ENCODE measurements at regions not wholly inside any gene's neighbourhood (a gene's known extent, or its start where the extent isn't known, plus 50 kb on each side); places are given as distances from the start of the nearest gene placed in this dataset.

GRCh38 chr11:41983475-41983874 is 524.0 kb upstream of the LRRC4C start:
- intact Hi-C loops (cut with DNase I; ENCODE audit: low total_unique reads), result no loop called here

GRCh38 chr11:41984023-41984422 is 524.6 kb upstream of the LRRC4C start:
- H3K4me3 ChIP-seq, result no peak overlapping the region
- intact Hi-C loops (cut with DNase I; ENCODE audit: low total_unique reads) (no loop called here), in situ Hi-C loops (cut with MboI; ENCODE audit: low sequenced_read_pairs in 4 of 4) (no loop called here)
- TF ChIP-seq CTCF (IDR thresholded peaks at IDR 0.05 in 4 of 5, conservative IDR thresholded peaks at IDR 0.05 in 1 of 5) (no peak), POLR2A (IDR thresholded peaks at IDR 0.05) (no peak)
- H3K4me1 ChIP-seq, result no peaks in the 10 kb centered on the region
- no peaks in the 10 kb centered on the region for H3K27me3 ChIP-seq
- H3K9me3 ChIP-seq, result no peaks in the 10 kb centered on the region
- DNase-seq (no peak), ATAC-seq (no peak)
- no peaks in the 10 kb centered on the region for H3K36me3 ChIP-seq
- no peak overlapping the region for H3K27ac ChIP-seq

More at GRCh38 chr11:41983475-41983874, 524.0 kb upstream of the LRRC4C start:
- no peaks in the 10 kb centered on the region for H3K4me1 ChIP-seq
- no peak overlapping the region for H3K4me3 ChIP-seq
- H3K27me3 ChIP-seq, result no peaks in the 10 kb centered on the region
- DNase-seq (no peak), ATAC-seq (no peak)
- no peaks in the 10 kb centered on the region for H3K9me3 ChIP-seq
- no peaks in the 10 kb centered on the region for H3K36me3 ChIP-seq
- H3K27ac ChIP-seq, result no peak overlapping the region
- in situ Hi-C loops (cut with MboI; ENCODE audit: low sequenced_read_pairs in 4 of 4), result no loop called here
- TF ChIP-seq POLR2A (IDR thresholded peaks at IDR 0.05) (no peak), CTCF (IDR thresholded peaks at IDR 0.05 in 4 of 5, conservative IDR thresholded peaks at IDR 0.05 in 1 of 5) (no peak)

- no peak for ATAC-seq
- no peaks in the 10 kb centered on the region for H3K27me3 ChIP-seq
- H3K27ac ChIP-seq, result no peak overlapping the region
- no peak for TF ChIP-seq POLR2A (IDR thresholded peaks at IDR 0.05)
- TF ChIP-seq CTCF (IDR thresholded peaks at IDR 0.05 in 4 of 5, conservative IDR thresholded peaks at IDR 0.05 in 1 of 5), result no peak
- H3K4me1 ChIP-seq, result no peaks in the 10 kb centered on the region
- DNase-seq, result no peak
- H3K4me3 ChIP-seq, result no peak overlapping the region
- in situ Hi-C loops (cut with MboI; ENCODE audit: low sequenced_read_pairs in 4 of 4), result no loop called here
- no peaks in the 10 kb centered on the region for H3K9me3 ChIP-seq
- intact Hi-C loops (cut with DNase I; ENCODE audit: low total_unique reads), result no loop called here
- no peaks in the 10 kb centered on the region for H3K36me3 ChIP-seq
Observed at GRCh38 chr11:41985799-41986198, 526.3 kb upstream of the LRRC4C start.

GRCh38 chr11:41988951-41989572 is 529.6 kb upstream of the LRRC4C start:
- no peak overlapping the region for H3K4me3 ChIP-seq
- no peak for TF ChIP-seq POLR2A (IDR thresholded peaks at IDR 0.05)
- no peak for TF ChIP-seq CTCF (IDR thresholded peaks at IDR 0.05 in 4 of 5, conservative IDR thresholded peaks at IDR 0.05 in 1 of 5)
- H3K27me3 ChIP-seq, result no peaks in the 10 kb centered on the region
- no peak for DNase-seq
- intact Hi-C loops (cut with DNase I; ENCODE audit: low total_unique reads) (no loop called here), in situ Hi-C loops (cut with MboI; ENCODE audit: low sequenced_read_pairs in 4 of 4) (no loop called here)
- H3K9me3 ChIP-seq, result no peaks in the 10 kb centered on the region
- H3K27ac ChIP-seq, result no peak overlapping the region
- no peak for ATAC-seq
- H3K4me1 ChIP-seq, result no peaks in the 10 kb centered on the region
- no peaks in the 10 kb centered on the region for H3K36me3 ChIP-seq

GRCh38 chr11:41989823-41990380 is 530.5 kb upstream of the LRRC4C start:
- DNase-seq, result no peak

More at GRCh38 chr11:41989823-41990380, 530.5 kb upstream of the LRRC4C start:
- intact Hi-C loops (cut with DNase I; ENCODE audit: low total_unique reads), result no loop called here
- TF ChIP-seq CTCF (IDR thresholded peaks at IDR 0.05 in 4 of 5, conservative IDR thresholded peaks at IDR 0.05 in 1 of 5) (no peak), POLR2A (IDR thresholded peaks at IDR 0.05) (no peak)
- no peak overlapping the region for H3K4me3 ChIP-seq
- no peaks in the 10 kb centered on the region for H3K36me3 ChIP-seq
- H3K27me3 ChIP-seq, result no peaks in the 10 kb centered on the region
- no peak overlapping the region for H3K27ac ChIP-seq
- no peaks in the 10 kb centered on the region for H3K4me1 ChIP-seq
- H3K9me3 ChIP-seq, result no peaks in the 10 kb centered on the region
- in situ Hi-C loops (cut with MboI; ENCODE audit: low sequenced_read_pairs in 4 of 4), result no loop called here
- no peak for ATAC-seq
